IPS-18c (cell line): ENCODE measurements at regions not wholly inside any gene's neighbourhood (a gene's known extent, or its start where the extent isn't known, plus 50 kb on each side); places are given as distances from the start of the nearest gene placed in this dataset.

ENCODE experiments used
- H3K4me3 ChIP-seq: 2 replicates; pipeline ENCODE4 v1.7.0; 2013; ENCODE audit warnings: low read depth, mild to moderate bottlenecking, low read length, moderate library complexity; ENCODE audit not compliant: insufficient read depth
- H3K9me3 ChIP-seq: one replicate; pipeline ENCODE4 v1.6.1; 2013; ENCODE audit warnings: mild to moderate bottlenecking, low read length, moderate library complexity; ENCODE audit not compliant: control insufficient read depth, insufficient read depth

DNA sequence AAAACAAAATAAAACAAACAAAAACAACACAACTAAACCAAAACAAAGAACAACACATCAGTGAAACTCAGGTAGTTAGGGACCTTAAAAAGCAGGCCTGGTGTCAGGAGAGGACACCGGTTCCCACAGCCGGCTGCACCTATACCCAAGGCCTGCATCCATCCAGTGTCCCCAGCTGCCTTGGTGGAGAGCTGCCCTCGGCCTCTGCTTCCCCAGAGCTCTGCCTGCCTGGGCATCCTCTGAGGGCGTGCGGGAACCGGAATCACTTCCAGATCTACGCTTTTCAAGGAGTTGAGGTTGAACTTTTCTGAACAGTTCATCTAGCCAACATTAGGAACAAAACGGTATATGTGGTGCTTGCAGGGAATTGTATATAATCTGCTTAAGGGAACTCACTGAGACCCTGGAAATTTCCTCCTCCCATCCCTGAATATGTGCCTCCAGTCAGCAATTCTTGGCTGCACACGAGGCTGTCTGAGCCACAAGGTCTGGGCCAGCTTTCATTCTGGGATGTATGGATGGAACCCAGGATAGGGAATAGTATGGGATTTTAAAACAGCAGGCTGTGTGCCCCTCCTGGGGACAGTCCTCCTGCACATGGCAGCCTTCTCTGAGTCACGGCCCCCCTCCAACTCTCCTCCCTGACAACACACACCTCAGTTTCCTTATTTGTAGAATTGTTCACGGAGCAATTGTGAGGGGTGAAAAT, 319.0 kb upstream of the RTL1 start:
- Histone ChIP-seq H3K9me3 (peaks cover 2% of the 10 kb centered on the region), H3K4me3 (no peak overlapping the region)

GRCh38 chr14:101223127-101223526, 319.6 kb upstream of the RTL1 start:
- no peak overlapping the region for H3K4me3 ChIP-seq

DNA sequence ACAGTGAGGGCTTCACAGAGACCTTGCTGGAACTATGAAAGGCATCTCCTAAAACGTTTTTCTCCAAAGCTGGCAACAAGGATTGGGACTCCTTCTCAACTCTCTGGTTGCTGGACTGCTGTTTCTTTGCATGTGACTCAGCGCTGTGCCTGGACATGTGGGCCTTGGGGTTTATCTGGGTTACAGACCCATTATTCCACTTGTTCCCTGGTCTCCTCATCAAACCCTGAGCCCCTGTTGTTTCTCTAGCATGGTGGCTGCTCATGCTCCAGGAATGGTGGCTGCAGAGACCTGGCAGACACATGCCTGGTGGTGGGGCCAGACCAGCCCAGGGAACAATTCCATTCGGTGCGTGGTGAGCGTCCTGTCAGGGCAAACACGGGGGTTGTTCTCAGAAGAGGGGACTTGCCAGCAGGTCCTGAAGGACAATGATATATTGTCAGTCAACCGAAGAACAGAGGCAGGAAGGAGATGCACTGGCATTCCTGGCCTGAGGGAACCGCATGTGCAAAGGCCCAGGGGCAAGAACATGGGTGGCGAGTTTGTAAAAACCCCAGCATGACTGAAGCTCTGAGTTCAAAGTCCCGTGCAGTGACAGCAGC, 320.1 kb upstream of the RTL1 start:
- H3K4me3 ChIP-seq: no peak overlapping the region
- H3K9me3 ChIP-seq: peaks cover 2% of the 10 kb centered on the region

More at GRCh38 chr14:101223127-101223526, 319.6 kb upstream of the RTL1 start:
- H3K9me3 ChIP-seq: peaks cover 2% of the 10 kb centered on the region

DNA sequence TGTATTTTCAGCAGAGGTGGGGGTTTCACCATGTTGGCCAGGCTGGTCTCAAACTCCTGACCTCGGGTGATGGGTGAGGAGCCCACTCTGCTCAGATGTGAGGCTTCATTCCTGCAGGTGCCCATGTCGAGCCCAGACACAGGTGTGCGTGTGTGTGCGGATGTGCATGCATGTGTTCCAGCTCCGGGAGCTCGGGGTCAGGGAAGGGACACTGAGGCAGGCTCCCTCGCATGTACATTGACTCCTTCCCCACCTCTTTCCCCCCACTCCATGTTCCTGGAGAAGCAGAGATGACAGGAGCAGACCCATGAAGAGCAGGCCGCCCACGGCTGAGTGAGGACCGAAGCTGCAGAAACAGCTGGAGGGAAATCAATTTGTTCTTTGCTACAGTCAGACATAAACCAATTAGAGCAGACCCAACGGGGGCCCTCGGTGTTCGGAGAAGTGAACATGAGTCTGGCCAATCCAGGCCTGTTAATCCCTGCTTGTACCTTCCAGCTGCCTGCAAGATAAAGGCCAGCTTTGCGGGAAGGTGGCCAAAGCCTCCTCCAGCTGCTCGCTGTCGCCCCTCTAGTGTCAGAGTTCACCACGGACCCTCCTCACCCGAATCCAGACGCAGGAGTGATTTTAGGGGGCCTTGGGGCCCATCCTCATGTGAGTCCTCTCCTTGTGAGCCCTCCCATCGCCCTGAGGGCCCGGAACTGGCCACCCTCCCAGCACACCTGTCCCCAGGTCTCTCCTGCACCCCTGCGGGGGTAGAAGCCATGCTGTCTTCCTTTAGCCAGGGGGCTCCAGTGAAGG, 321.0 kb upstream of the RTL1 start:
- no peak overlapping the region for H3K4me3 ChIP-seq
- peaks cover 2% of the 10 kb centered on the region for H3K9me3 ChIP-seq

DNA sequence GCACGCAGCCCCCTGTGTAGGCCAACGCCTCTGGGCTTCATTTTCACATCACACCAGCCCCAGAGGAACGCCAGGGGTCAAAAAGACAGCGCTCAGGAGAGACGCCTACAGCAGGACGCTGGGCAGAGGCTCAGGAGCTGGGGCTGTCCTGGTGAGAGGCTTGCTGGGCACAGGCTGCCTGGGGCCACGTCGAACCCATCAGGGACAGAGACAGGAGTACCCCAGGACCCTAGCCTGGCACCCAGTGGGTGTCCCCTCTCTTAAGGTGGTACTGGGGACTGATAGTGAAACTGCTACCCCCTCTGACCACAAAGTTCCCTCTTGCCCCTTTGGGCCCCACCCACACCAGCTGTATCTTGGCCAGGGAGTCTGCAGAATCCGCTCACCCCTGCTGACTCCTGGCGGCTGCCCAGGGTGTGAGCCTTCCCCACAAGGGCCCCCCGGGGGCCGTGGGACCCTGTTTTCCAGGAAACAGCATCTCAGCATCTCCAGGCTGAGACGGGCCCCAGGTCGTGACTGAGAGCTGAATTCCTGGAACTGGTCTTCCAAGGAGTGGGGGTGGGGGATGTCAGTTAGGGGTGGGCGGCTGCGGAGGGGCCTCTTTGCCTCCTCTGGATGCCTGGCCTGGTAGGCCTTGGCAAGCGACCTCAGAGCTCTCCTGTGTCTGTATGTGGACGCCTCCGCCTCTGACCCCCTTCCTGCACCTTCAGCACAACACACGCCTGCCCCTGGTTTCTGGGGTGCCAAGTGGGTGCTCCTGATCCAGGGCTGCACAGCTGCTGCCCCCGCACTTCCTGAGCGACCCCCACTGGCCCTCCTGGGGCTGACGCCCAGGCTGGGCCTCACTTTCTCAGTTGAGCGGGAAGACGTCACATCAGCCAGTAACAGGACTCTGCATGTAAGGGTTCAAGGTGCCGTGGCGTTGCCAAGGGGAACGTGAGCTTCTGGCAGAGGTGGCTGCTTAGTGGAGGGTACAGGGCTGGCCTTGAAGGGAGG, 321.9 kb upstream of the RTL1 start:
- Histone ChIP-seq H3K4me3 (no peak overlapping the region), H3K9me3 (peaks cover 2% of the 10 kb centered on the region)

DNA sequence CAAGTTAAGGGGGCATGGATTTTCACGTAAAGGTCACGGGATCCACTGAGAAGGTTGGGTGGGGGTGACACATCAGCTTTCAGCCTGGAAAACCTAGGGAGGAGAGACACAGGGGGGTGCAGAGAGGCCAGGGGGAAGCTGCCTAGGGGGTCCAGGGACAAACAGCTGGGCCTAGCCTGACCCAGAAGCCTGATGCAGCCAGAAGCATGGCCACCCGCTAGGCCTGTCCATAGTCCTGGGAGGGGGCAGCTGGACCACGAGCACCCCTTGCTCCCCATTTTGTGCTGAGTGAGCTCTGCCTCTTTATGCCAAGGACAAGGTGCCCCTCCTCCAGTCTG, 322.7 kb upstream of the RTL1 start:
- H3K4me3 ChIP-seq: no peak overlapping the region
- peaks cover 2% of the 10 kb centered on the region for H3K9me3 ChIP-seq

DNA sequence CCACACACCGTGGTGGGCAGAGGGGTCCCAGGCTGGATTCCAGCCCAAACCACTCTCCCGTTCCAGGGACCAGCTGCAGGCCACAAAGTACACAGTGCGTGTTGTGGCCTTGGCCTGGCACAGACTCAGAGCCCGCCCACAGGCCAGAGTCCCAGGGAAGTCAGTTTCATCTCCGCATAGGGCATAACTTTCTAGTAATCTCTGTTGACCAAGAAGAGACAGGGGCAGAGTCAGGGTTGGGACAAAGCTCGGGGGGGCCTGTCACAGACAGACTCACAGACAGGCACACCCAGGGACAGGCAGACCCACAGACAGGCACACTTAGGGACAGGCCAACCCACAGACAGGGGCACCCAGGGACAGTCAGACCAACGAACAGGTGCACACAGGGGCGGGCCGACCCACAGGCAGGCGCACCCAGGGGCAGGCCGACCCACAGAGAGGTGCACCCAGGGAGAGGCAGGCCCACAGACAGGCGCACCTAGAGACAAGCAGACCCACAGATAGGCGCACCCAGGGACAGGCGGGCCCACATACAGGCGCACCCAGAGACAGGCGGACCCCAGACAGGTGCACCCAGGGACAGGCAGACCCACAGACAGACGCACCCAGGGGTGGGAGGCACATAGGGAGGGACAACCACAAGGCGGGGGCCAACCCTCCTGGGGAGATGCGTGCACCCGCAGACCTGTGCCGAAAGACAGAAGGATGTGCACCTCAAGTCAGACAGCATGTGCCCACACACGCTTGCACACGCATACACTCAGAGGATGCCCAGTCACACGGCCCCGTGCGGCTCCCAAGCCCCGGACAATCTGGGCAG, 323.3 kb upstream of the RTL1 start:
- Histone ChIP-seq H3K4me3 (no peak overlapping the region), H3K9me3 (peaks cover 2% of the 10 kb centered on the region)

- no peak overlapping the region for H3K4me3 ChIP-seq
Measured at GRCh38 chr14:101227611-101228594, 324.4 kb upstream of the RTL1 start.

GRCh38 chr14:101228949-101229541, 325.5 kb upstream of the RTL1 start:
- Histone ChIP-seq H3K9me3 (peaks cover 2% of the 10 kb centered on the region), H3K4me3 (no peak overlapping the region)

More at GRCh38 chr14:101227611-101228594, 324.4 kb upstream of the RTL1 start:
- peaks cover 2% of the 10 kb centered on the region for H3K9me3 ChIP-seq

DNA sequence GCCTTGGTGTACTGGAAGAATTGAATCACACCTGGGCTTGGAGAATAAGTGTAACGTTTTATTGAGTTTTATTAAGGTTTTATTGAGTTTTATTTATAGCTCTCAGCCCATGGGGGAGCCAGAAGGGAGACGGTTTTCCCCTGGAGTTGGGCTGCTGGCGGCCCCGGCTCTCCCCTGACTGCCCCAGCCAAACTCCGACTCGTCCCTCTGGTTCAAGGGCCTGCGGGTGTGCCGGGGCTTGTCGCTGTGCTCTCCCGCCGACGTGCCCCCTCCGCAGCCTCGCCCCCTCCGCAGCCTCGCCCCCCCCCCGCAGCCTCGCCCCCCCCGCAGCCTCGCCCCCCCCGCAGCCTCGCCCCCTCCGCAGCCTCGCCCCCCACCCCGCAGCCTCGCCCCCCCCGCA, 326.1 kb upstream of the RTL1 start:
- no peak overlapping the region for H3K4me3 ChIP-seq

DNA sequence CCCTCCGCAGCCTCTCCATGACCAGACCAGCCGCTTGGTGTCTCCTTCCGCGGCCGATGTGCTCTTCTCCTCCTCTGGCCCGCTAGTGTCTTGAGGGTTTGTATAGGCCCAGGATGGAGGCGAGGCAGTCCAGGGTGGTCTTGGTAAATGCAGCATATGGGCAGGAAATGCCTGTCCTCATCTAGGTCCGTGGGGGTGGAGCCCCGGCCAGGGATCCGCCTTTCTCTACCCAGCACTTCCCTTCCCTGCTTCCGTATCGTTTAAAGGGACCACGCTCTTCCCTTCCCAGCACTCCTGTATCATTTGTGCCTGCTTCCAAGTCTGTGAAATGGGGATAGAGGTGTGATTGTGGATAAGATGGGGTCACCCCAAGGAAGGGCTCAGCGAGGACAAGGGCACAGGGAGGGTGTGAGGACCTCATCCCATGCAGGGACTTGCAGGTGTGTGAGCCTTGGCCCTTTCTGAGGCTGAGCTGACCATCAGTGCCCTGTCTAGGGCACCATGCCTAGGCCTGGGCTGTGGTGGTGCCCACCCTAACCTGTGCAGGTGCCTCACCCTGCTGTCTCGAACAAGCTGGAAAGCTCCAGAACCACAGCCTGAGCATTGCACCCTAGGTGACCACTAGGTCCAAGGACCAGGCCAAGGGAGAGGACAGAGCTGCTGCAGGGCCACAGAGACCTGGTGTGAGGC, 326.8 kb upstream of the RTL1 start:
- Histone ChIP-seq H3K9me3 (peaks cover 2% of the 10 kb centered on the region), H3K4me3 (no peak overlapping the region)

More for the DNA sequence above, 326.1 kb upstream of the RTL1 start:
- H3K9me3 ChIP-seq: peaks cover 2% of the 10 kb centered on the region

DNA sequence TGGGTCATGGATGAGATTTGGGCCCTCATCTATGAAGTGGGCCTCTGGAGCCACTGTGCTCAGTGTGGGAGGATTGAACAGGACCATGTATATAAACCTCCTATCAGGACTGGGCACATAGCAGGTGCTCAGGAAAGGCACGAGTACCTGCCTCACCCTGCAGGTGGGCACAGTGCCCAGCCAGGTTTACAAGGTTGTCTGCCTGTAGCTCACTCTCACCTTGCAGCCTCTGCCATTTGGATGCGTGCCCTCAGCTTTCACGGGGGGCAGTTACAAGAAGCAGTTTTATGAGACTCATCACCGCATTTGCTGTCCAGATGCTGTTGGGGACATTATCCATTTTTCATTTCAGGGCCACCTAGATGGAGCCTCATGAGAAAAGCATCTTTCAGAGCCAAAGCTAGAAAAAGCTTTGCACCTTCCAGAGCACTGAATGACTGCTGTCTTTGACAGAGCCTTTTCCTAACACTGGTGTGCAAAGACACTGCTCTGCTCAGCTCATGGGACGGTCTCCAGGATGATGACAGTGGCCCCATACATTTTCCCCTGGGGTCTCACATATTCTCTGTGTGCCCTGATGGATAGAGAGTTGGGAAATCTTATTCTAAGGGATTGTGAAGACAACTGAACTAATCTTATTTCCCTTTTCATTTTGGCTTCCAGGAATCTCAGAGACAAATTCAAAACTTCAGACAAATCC, 327.5 kb upstream of the RTL1 start:
- Histone ChIP-seq H3K9me3 (peaks cover 2% of the 10 kb centered on the region), H3K4me3 (no peak overlapping the region)

DNA sequence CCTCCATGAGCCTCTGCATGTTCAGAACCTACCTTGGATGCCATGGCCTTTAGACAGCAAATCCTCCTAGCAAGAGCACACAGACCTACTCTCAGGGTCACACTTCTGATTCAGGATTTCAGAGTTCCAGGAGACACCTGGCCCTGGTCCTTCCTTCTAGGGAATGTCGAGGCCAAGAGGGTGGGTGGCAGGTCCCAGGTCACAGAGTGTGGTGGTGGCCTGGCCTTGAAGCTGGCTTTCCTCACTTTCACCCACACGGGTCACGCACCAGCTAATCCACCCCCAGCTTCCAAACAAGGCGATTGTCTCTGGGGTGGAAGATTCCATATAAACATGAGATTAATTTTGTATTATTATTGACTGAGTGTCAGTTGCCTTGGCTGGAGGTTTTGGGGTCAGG, 328.3 kb upstream of the RTL1 start:
- H3K9me3 ChIP-seq: peaks cover 2% of the 10 kb centered on the region
- H3K4me3 ChIP-seq: no peak overlapping the region
